Amniotic stem cell (primary cell): ENCODE measurements at regions not wholly inside any gene's neighbourhood (a gene's known extent, or its start where the extent isn't known, plus 50 kb on each side); places are given as distances from the start of the nearest gene placed in this dataset.
"Not testable (repeated sequence)": the region's sequence is repeated elsewhere in the genome, so short reads cannot be mapped to it uniquely, and the experiment has no call there.

Experiments used
- DNase-seq: peaks from one replicate; lab custom pipeline; 2025; lab: John Stamatoyannopoulos, UW

DNA sequence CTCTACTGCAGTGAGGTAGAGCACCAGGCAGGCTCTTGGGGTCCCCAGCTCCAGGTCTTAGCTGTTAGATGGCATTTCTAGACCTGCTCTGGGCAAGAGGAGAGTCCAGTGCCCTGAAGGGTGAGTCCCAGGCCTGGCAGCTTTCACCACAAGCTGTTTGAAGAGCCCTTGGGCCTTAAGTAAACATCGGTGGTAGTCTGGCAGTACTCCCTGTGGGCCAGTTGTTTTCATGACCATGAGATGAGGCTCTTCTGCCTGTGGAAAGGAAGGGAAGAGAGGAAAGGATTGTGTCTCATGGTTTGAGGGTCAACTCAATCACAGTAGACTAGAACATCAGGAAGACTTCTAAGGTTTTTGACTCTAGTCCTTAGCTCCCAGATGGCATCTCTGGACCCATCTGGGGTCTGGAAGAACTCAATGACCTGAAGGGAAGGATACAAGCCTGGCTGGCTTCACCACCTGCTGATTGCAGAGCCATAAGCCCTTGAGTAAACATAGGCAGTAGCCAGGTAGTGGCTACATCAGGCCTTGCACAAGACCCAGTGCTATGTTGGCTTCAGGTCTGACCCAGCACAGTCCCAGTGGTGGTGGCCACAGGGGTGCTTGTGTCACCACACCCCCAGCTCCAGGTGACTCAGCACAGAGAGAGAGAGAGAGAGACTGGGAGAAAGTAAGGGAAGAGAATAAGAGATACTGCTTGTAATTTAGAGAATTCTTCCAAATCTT, 114.3 kb upstream of the PCSK5 start:
- no peak for DNase-seq

- no peak for DNase-seq
These were observed 110.3 kb upstream of the PCSK5 start for GRCh38 chr9:75780185-75780584.

DNA sequence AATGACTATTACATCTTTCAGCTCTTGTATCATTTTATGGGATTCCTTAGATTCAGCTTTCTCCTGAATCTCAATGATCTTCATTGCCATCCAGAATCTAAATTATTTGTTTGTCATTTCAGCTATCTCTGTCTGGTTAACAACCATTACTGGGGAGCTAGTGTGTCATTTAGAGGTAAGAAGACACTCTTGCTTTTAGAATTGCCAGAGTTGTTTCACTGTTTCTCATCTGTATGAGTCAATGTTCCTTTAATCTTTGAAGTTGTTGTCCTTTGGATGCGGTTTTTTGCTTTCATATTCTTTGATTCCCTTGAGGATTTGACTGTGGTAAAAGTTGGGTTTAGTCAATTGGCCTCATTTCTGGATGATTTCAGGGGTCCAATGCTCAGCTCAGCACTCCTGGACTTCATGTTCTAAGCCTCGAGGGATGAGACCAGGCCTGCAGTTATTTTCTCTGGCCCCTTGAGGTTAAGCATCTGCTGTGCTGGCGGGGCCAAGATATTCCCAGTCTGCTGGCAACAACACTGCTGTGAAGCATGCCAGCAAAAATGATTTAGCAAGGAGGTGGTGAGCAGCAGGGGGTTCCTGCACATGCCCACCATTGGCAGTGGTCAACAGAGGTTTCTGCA, 102.4 kb upstream of the PCSK5 start:
- DNase-seq: no peak

DNA sequence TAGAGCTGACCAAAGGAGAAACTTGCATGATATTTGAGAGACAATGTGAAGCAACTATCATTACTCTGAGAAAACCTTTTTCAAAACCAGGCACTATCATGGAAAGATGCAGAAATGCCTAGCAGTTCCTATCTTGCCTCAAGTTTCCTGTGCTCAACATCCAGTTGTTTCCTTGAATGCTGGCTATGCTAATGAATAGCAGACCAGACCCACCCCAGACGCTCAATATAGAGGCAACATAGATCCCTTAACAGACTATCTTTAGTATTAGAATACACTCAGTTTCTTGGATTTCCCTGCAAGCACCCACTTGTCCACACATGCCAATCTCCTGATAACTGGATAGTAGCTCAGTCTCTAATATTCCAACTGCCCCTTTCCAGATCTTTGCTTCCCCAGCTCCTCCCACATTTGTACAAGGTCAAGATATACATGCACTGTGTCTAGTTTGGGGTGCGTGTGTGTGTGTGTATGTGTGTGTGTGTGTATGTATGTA, 93.3 kb upstream of the PCSK5 start:
- DNase-seq: no peak

GRCh38 chr9:75798505-75798904, 92.0 kb upstream of the PCSK5 start:
- DNase-seq: no peak

GRCh38 chr9:75803130-75803529, 87.3 kb upstream of the PCSK5 start:
- peak; percentile 28 for DNase-seq

GRCh38 chr9:75810063-75810462, 80.4 kb upstream of the PCSK5 start:
- no peak for DNase-seq

GRCh38 chr9:75811692-75812091, 78.8 kb upstream of the PCSK5 start:
- DNase-seq: no peak

DNA sequence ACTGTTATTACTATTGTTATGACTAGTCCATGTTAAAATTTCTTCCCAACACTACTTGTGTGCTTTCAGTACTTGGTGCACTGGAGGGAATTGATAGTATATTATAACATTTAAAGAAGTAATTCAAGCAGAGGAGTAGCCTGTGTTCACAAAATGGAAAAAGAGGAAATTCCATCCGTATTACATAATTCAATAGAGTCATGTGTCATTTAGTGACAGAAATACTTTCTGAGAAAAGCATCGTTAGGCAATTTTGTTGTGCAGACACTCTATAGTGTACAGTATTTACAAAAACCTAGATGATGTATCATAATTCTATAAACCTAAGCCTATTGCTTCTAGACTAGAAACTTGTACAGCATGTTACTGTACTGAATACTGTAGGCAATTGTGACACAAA, 78.3 kb upstream of the PCSK5 start:
- no peak for DNase-seq

GRCh38 chr9:75814667-75815066, 75.8 kb upstream of the PCSK5 start:
- no peak for DNase-seq

GRCh38 chr9:75820471-75821115, 69.9 kb upstream of the PCSK5 start:
- DNase-seq: not testable (repeated sequence)

GRCh38 chr9:75823151-75823550, 67.3 kb upstream of the PCSK5 start:
- no peak for DNase-seq

DNA sequence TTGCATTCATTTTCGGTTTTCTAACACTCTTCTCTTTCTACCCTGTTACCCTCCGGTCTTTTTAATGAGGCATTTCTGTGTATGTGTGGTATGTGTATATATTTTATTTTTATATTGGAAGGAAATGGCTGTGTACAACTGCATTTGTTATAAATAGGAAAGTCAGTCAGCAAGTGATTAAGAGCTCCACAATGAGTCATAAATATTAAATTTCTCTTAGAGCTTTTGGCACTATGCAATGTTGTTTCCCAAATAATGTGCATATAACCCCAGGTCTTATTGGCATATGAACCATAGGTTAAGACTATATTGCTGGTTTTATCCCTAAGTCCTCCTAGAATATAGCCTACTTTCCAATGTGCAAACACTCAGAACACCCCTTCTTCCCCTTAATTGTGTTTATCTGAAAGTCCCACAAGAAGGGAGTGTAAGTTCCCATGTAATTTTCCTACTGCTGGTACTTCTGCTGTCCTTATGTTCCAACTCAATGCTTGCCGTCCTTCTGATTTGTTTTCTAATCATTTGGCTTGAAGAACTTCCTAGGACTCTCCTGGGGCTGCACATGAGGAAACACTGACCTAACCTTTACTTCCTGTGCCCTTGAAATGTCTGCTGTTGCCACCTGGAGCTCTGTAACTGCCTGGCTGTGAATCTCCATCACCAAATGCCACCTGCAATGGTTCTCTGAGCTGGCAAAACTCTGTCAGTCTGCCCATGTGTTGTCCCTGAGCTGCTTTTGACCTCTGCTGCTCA, 65.5 kb upstream of the PCSK5 start:
- DNase-seq: no peak

- DNase-seq: no peak
These were observed 64.2 kb upstream of the PCSK5 start for GRCh38 chr9:75826314-75826713.

DNA sequence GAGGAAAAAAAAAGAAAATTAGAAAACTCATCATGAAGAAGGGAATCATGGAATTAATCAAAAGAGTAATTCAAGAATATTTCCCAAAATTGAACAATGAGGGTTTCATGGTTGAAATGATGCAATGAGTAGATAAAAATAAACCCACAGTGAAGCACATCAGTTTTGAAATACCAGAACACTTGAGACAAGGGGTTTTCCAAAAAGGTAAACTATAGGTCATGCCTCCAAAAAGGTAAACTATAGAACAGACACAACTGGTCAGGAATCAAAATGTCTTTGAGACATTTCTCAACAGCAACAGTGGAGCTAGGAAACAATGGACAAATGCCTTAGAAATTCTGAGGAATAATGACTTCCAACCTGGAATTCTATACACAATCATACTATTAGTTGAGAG, 60.2 kb upstream of the PCSK5 start:
- no peak for DNase-seq

- DNase-seq: no peak
These were observed 56.7 kb upstream of the PCSK5 start for GRCh38 chr9:75833778-75834177.

DNA sequence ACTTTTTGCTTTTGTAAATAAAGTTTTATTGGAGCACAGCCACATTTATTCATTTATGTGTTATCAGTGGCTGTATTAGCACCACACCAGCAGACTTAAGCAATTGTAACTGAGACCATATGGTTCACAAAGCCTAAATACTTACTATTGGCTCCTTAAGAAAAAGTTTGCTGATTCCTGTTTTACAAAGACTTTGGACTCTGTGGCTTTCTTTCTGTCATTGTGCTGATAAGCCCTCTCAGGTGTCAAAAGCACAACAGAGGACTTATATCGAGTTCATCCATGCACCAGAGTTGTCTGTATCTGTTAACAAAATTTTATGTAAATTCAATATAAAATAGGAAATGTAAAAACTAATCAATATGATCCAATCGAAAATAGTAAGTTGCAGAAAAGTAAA, 55.6 kb upstream of the PCSK5 start:
- DNase-seq: no peak
